GM21360 (cell line): ENCODE measurements at regions not wholly inside any gene's neighbourhood (a gene's known extent, or its start where the extent isn't known, plus 50 kb on each side); places are given as distances from the start of the nearest gene placed in this dataset.

ENCODE experiments used
- ATAC-seq: cut with Tn5 transposase; IDR thresholded peaks from one replicate; pipeline ENCODE4 v1.9.1; 2021; ENCODE audit warnings: mild to moderate bottlenecking, moderate library complexity; ENCODE audit not compliant: unreplicated experiment

GRCh38 chr2:2935445-2936149, 442.0 kb downstream of the EIPR1 start:
- ATAC-seq, result no peak

- ATAC-seq, result no peak
Observed at GRCh38 chr2:2933426-2933825, 444.2 kb downstream of the EIPR1 start.

GRCh38 chr2:2932692-2933305, 444.8 kb downstream of the EIPR1 start:
- ATAC-seq, result no peak

- ATAC-seq, result no peak
Observed at GRCh38 chr2:2932189-2932588, 445.4 kb downstream of the EIPR1 start.

- ATAC-seq, result no peak
Observed at GRCh38 chr2:2931318-2932075, 446.1 kb downstream of the EIPR1 start.

GRCh38 chr2:2930841-2931240, 446.8 kb downstream of the EIPR1 start:
- no peak for ATAC-seq

- peak; percentile 56 for ATAC-seq
Observed at GRCh38 chr2:2926858-2927175, 450.8 kb downstream of the EIPR1 start.

- peak; percentile 85 for ATAC-seq
Observed at GRCh38 chr2:2926009-2926857, 451.4 kb downstream of the EIPR1 start.

- no peak for ATAC-seq
Observed at GRCh38 chr2:2922156-2922555, 455.5 kb downstream of the EIPR1 start.

GRCh38 chr2:2921011-2921720, 456.5 kb downstream of the EIPR1 start:
- ATAC-seq, result no peak

GRCh38 chr2:2919574-2920365, 457.8 kb downstream of the EIPR1 start:
- ATAC-seq, result no peak

- no peak for ATAC-seq
Observed at GRCh38 chr2:2919026-2919425, 458.6 kb downstream of the EIPR1 start.

GRCh38 chr2:2916621-2917020, 461.0 kb downstream of the EIPR1 start:
- no peak for ATAC-seq

GRCh38 chr2:2914252-2914651, 463.4 kb downstream of the EIPR1 start:
- no peak for ATAC-seq

- no peak for ATAC-seq
Observed at GRCh38 chr2:2913601-2914120, 464.0 kb downstream of the EIPR1 start.

GRCh38 chr2:2912731-2913130, 464.9 kb downstream of the EIPR1 start:
- no peak for ATAC-seq

- ATAC-seq, result no peak
Observed at GRCh38 chr2:2912293-2912692, 465.3 kb downstream of the EIPR1 start.

- no peak for ATAC-seq
Observed at GRCh38 chr2:2910259-2910658, 467.4 kb downstream of the EIPR1 start.
